Left lung (tissue), 4 donors: ENCODE measurements at regions not wholly inside any gene's neighbourhood (a gene's known extent, or its start where the extent isn't known, plus 50 kb on each side); places are given as distances from the start of the nearest gene placed in this dataset.

Experiments
- ATAC-seq: fragments of 200-7000 bp; cut with Tn5 transposase; one replicate; pipeline ENCODE4 v1.9.1; 2020; ENCODE audit warnings: moderate library complexity
- DNase-seq, 4 donors: peaks; one replicate each; pipeline ENCODE4 v3.0.0-alpha.2; 2013 to 2020
- H3K27ac ChIP-seq, 2 donors: fragments of 200-600 bp; sonication (generic) in 1 of 2; one replicate each; pipeline versions ENCODE4 v1.5.0 to v1.8.0; 2020 to 2021
- H3K27me3 ChIP-seq, 2 donors: fragments of 200-600 bp; sonication (generic) in 1 of 2; one replicate each; pipeline versions ENCODE4 v1.5.0 to v1.8.0; 2020 to 2021
- H3K36me3 ChIP-seq, 2 donors: fragments of 200-600 bp; sonication (generic) in 1 of 2; one replicate each; pipeline versions ENCODE4 v1.5.0 to v1.8.0; 2020 to 2021
- H3K4me1 ChIP-seq, 2 donors: fragments of 200-600 bp; one replicate each; pipeline ENCODE4 v1.8.0; 2021
- H3K4me3 ChIP-seq, 2 donors: fragments of 200-600 bp; sonication (generic) in 1 of 2; one replicate each; pipeline versions ENCODE4 v1.5.0 to v1.8.0; 2020 to 2021; ENCODE audit warnings: mild to moderate bottlenecking in 1 of 2
- H3K9me3 ChIP-seq, 2 donors: fragments of 200-600 bp; sonication (generic) in 1 of 2; one replicate each; pipeline versions ENCODE4 v1.5.0 to v1.8.0; 2020 to 2021
- CTCF ChIP-seq, 2 donors: fragments of 200-600 bp; sonication (generic) in 1 of 2; IDR thresholded peaks; one replicate each; pipeline versions ENCODE4 v1.5.0 to v1.8.0; 2021; ENCODE audit warnings: antibody characterized with exemption in 2 of 2
- intact Hi-C, 2 donors: fragments of 100-400 bp; cut with DNase I; formaldehyde crosslinking; loops; one replicate each; pipeline versions ENCODE4 v1.11.2 to v1.14.2; 2022
- donor health status: DM: no; HTN: yes; CAD: no.
- donor health status: DM: no; HTN: no; CAD: no.

- ATAC-seq (no peak), DNase-seq (no peak)
- Histone ChIP-seq H3K27ac (no peak overlapping the region), H3K4me1 (no peaks in the 10 kb centered on the region), H3K36me3 (no peaks in the 10 kb centered on the region), H3K27me3 (no peaks in the 10 kb centered on the region), H3K4me3 (no peak overlapping the region), H3K9me3 (no peaks in the 10 kb centered on the region)
- intact Hi-C loops: no loop called here
- TF ChIP-seq CTCF (IDR thresholded peaks at IDR 0.05): no peak
Measured at GRCh38 chr2:15840148-15840547, 100.2 kb upstream of the MYCN start.

- no peak for TF ChIP-seq CTCF (IDR thresholded peaks at IDR 0.05)
- H3K36me3 ChIP-seq: no peaks in the 10 kb centered on the region
- no peaks in the 10 kb centered on the region for H3K4me1 ChIP-seq
- no peaks in the 10 kb centered on the region for H3K27me3 ChIP-seq
- ATAC-seq: no peak
- H3K27ac ChIP-seq: no peak overlapping the region
- DNase-seq: no peak
- H3K4me3 ChIP-seq: no peak overlapping the region
- intact Hi-C loops: no loop called here
- no peaks in the 10 kb centered on the region for H3K9me3 ChIP-seq
Measured at GRCh38 chr2:15840969-15841368, 99.4 kb upstream of the MYCN start.

GRCh38 chr2:15841776-15842560, 98.4 kb upstream of the MYCN start:
- no peak overlapping the region for H3K27ac ChIP-seq
- no peaks in the 10 kb centered on the region for H3K27me3 ChIP-seq
- ATAC-seq (no peak), DNase-seq (no peak)
- intact Hi-C loops: no loop called here
- H3K9me3 ChIP-seq: no peaks in the 10 kb centered on the region
- no peaks in the 10 kb centered on the region for H3K4me1 ChIP-seq
- no peak overlapping the region for H3K4me3 ChIP-seq
- H3K36me3 ChIP-seq: no peaks in the 10 kb centered on the region
- no peak for TF ChIP-seq CTCF (IDR thresholded peaks at IDR 0.05)

- H3K27ac ChIP-seq: no peak overlapping the region
- TF ChIP-seq CTCF (IDR thresholded peaks at IDR 0.05): no peak
- DNase-seq: no peak
- H3K9me3 ChIP-seq: no peaks in the 10 kb centered on the region
- no peaks in the 10 kb centered on the region for H3K4me1 ChIP-seq
- H3K36me3 ChIP-seq: no peaks in the 10 kb centered on the region
- H3K4me3 ChIP-seq: no peak overlapping the region
- no peak for ATAC-seq
- intact Hi-C loops: no loop called here
- H3K27me3 ChIP-seq: no peaks in the 10 kb centered on the region
Measured at GRCh38 chr2:15842758-15843666, 97.3 kb upstream of the MYCN start.

- Histone ChIP-seq H3K9me3 (no peaks in the 10 kb centered on the region), H3K4me1 (no peaks in the 10 kb centered on the region), H3K36me3 (no peaks in the 10 kb centered on the region), H3K4me3 (no peak overlapping the region), H3K27ac (no peak overlapping the region), H3K27me3 (no peaks in the 10 kb centered on the region)
- intact Hi-C loops: no loop called here
- ATAC-seq (no peak), DNase-seq (no peak)
- TF ChIP-seq CTCF (IDR thresholded peaks at IDR 0.05): no peak
Measured at GRCh38 chr2:15844211-15844801, 96.0 kb upstream of the MYCN start.
